ENCODE measurements at regions not wholly inside any gene's neighbourhood (a gene's known extent, or its start where the extent isn't known, plus 50 kb on each side); places are given as distances from the start of the nearest gene placed in this dataset.
"Not testable (repeated sequence)": the region's sequence is repeated elsewhere in the genome, so short reads cannot be mapped to it uniquely, and the experiment has no call there.

GRCh38 chr14:89731396-89731933 lies 223.1 kb downstream of the EFCAB11 start:
- Histone ChIP-seq H3K4me2 (ENCODE audit: low read length) (no peak overlapping the region), H3K27me3 (ENCODE audit: control insufficient read depth, low read length) (peaks cover 8% of the 10 kb centered on the region; the same call in 1 of the 2 replicates), H3K27ac (ENCODE audit: low read depth, low read length) (no peak overlapping the region)

GRCh38 chr14:89730687-89731086 lies 223.8 kb downstream of the EFCAB11 start:
- TF ChIP-seq EZH2phosphoT487 (IDR thresholded peaks at IDR 0.05; ENCODE audit: borderline replicate concordance, low read length): no peak
- no peak for TF ChIP-seq CTCF (IDR thresholded peaks at IDR 0.05; ENCODE audit: low read depth, low read length, poor library complexity, severe bottlenecking)
- Histone ChIP-seq H3K36me3 (ENCODE audit: control insufficient read depth, low read length) (no peaks in the 10 kb centered on the region), H3K27me3 (ENCODE audit: control insufficient read depth, low read length) (peaks cover 8% of the 10 kb centered on the region; the same call in 1 of the 2 replicates), H3K79me2 (ENCODE audit: control insufficient read depth, low read length) (no peaks in the 10 kb centered on the region), H3F3A (ENCODE audit: control insufficient read depth, insufficient read depth) (no peaks in the 10 kb centered on the region), H3K27ac (ENCODE audit: low read depth, low read length) (no peak overlapping the region), H3K9me2 (replicated peaks; ENCODE audit: control insufficient read depth, low read length) (no peaks in the 10 kb centered on the region), H3K9me3 (ENCODE audit: control insufficient read depth, insufficient read depth, low read length) (no peaks in the 10 kb centered on the region), H4K20me1 (ENCODE audit: control insufficient read depth, insufficient read depth, low read depth, low read length) (no peaks in the 10 kb centered on the region), H3K4me3 (ENCODE audit: low read length) (no peak overlapping the region), H3K4me1 (ENCODE audit: control insufficient read depth, low read length) (peaks cover 4% of the 10 kb centered on the region; the same call in 1 of the 2 replicates), H3K4me2 (ENCODE audit: low read length) (no peak overlapping the region)

More at GRCh38 chr14:89731396-89731933, 223.1 kb downstream of the EFCAB11 start:
- H3K4me1 ChIP-seq (ENCODE audit: control insufficient read depth, low read length): peaks cover 4% of the 10 kb centered on the region; the same call in 1 of the 2 replicates
- no peaks in the 10 kb centered on the region for H3K36me3 ChIP-seq (ENCODE audit: control insufficient read depth, low read length)
- H3K9me2 ChIP-seq (replicated peaks; ENCODE audit: control insufficient read depth, low read length): no peaks in the 10 kb centered on the region
- TF ChIP-seq CTCF (IDR thresholded peaks at IDR 0.05; ENCODE audit: low read depth, low read length, poor library complexity, severe bottlenecking) (no peak), EZH2phosphoT487 (IDR thresholded peaks at IDR 0.05; ENCODE audit: borderline replicate concordance, low read length) (no peak)
- H4K20me1 ChIP-seq (ENCODE audit: control insufficient read depth, insufficient read depth, low read depth, low read length): no peaks in the 10 kb centered on the region
- H3K9me3 ChIP-seq (ENCODE audit: control insufficient read depth, insufficient read depth, low read length): no peaks in the 10 kb centered on the region
- no peaks in the 10 kb centered on the region for H3K79me2 ChIP-seq (ENCODE audit: control insufficient read depth, low read length)
- H3K4me3 ChIP-seq (ENCODE audit: low read length): no peak overlapping the region
- H3F3A ChIP-seq (ENCODE audit: control insufficient read depth, insufficient read depth): no peaks in the 10 kb centered on the region

GRCh38 chr14:89728964-89729363 lies 225.6 kb downstream of the EFCAB11 start:
- no peaks in the 10 kb centered on the region for H3K79me2 ChIP-seq (ENCODE audit: control insufficient read depth, low read length)
- TF ChIP-seq CTCF (IDR thresholded peaks at IDR 0.05; ENCODE audit: low read depth, low read length, poor library complexity, severe bottlenecking) (no peak), EZH2phosphoT487 (IDR thresholded peaks at IDR 0.05; ENCODE audit: borderline replicate concordance, low read length) (no peak)
- H3K4me2 ChIP-seq (ENCODE audit: low read length): no peak overlapping the region

GRCh38 chr14:89726226-89726625 lies 228.3 kb downstream of the EFCAB11 start:
- H3K36me3 ChIP-seq (ENCODE audit: control insufficient read depth, low read length): not testable (repeated sequence)

More at GRCh38 chr14:89728964-89729363, 225.6 kb downstream of the EFCAB11 start:
- no peaks in the 10 kb centered on the region for H3F3A ChIP-seq (ENCODE audit: control insufficient read depth, insufficient read depth)
- peaks cover 17% of the 10 kb centered on the region for H3K27me3 ChIP-seq (ENCODE audit: control insufficient read depth, low read length)
- peaks cover 4% of the 10 kb centered on the region; the same call in 1 of the 2 replicates for H3K4me1 ChIP-seq (ENCODE audit: control insufficient read depth, low read length)
- H3K27ac ChIP-seq (ENCODE audit: low read depth, low read length): no peak overlapping the region
- no peaks in the 10 kb centered on the region for H3K9me2 ChIP-seq (replicated peaks; ENCODE audit: control insufficient read depth, low read length)
- no peaks in the 10 kb centered on the region for H4K20me1 ChIP-seq (ENCODE audit: control insufficient read depth, insufficient read depth, low read depth, low read length)
- no peaks in the 10 kb centered on the region for H3K36me3 ChIP-seq (ENCODE audit: control insufficient read depth, low read length)
- H3K9me3 ChIP-seq (ENCODE audit: control insufficient read depth, insufficient read depth, low read length): no peaks in the 10 kb centered on the region
- H3K4me3 ChIP-seq (ENCODE audit: low read length): no peak overlapping the region

More at GRCh38 chr14:89726226-89726625, 228.3 kb downstream of the EFCAB11 start:
- H3K4me2 ChIP-seq (ENCODE audit: low read length); H3F3A ChIP-seq (ENCODE audit: control insufficient read depth, insufficient read depth); H3K79me2 ChIP-seq (ENCODE audit: control insufficient read depth, low read length); H4K20me1 ChIP-seq (ENCODE audit: control insufficient read depth, insufficient read depth, low read depth, low read length); H3K9me2 ChIP-seq (replicated peaks; ENCODE audit: control insufficient read depth, low read length); H3K4me1 ChIP-seq (ENCODE audit: control insufficient read depth, low read length); H3K9me3 ChIP-seq (ENCODE audit: control insufficient read depth, insufficient read depth, low read length); H3K27ac ChIP-seq (ENCODE audit: low read depth, low read length); H3K4me3 ChIP-seq (ENCODE audit: low read length): not testable (repeated sequence)
- peaks cover 14% of the 10 kb centered on the region for H3K27me3 ChIP-seq (ENCODE audit: control insufficient read depth, low read length)

Data from DOHH2 (cell line).